Ascending aorta (tissue), 2 donors: ENCODE measurements at regions not wholly inside any gene's neighbourhood (a gene's known extent, or its start where the extent isn't known, plus 50 kb on each side); places are given as distances from the start of the nearest gene placed in this dataset.

ENCODE experiments used
- DNase-seq, 2 donors: peaks; one replicate each; pipeline ENCODE4 v3.0.0-alpha.2; 2019; ENCODE audit warnings: low spot score in 2 of 2
- H3K27ac ChIP-seq, 2 donors: fragments of 200-600 bp; sonication (generic); one replicate each; pipeline ENCODE4 v1.5.1; 2016 to 2017; ENCODE audit warnings: mild to moderate bottlenecking in 1 of 2
- H3K27me3 ChIP-seq: fragments of 200-600 bp; sonication (generic); one replicate; pipeline ENCODE4 v1.5.1; 2017
- H3K36me3 ChIP-seq, 2 donors: fragments of 200-600 bp; sonication (generic); one replicate each; pipeline ENCODE4 v1.5.1; 2016
- H3K4me1 ChIP-seq, 2 donors: fragments of 200-600 bp; sonication (generic); one replicate each; pipeline ENCODE4 v1.5.1; 2016 to 2017; ENCODE audit warnings: mild to moderate bottlenecking in 1 of 2
- H3K4me3 ChIP-seq, 2 donors: fragments of 200-600 bp; sonication (generic); one replicate each; pipeline ENCODE4 v1.5.1; 2016 to 2017; ENCODE audit warnings: mild to moderate bottlenecking in 1 of 2
- H3K9me3 ChIP-seq, 2 donors: fragments of 200-600 bp; sonication (generic); one replicate each; pipeline ENCODE4 v1.5.1; 2016
- intact Hi-C: fragments of 100-400 bp; cut with DNase I; formaldehyde crosslinking; loops from one replicate; pipeline ENCODE4 v1.15.1; 2023
- TF ChIP-seq, protein P1 (sequence below), 3 experiments: fragments of 200-600 bp in 2 of 3; fragments of 450-650 bp in 1 of 3; sonication (generic) in 2 of 3; IDR thresholded peaks; one replicate each; pipeline ENCODE4 v1.5.1; 2016 to 2019; ENCODE audit warnings: antibody characterized with exemption in 3 of 3, mild to moderate bottlenecking in 1 of 3, moderate library complexity in 1 of 3

DNA sequence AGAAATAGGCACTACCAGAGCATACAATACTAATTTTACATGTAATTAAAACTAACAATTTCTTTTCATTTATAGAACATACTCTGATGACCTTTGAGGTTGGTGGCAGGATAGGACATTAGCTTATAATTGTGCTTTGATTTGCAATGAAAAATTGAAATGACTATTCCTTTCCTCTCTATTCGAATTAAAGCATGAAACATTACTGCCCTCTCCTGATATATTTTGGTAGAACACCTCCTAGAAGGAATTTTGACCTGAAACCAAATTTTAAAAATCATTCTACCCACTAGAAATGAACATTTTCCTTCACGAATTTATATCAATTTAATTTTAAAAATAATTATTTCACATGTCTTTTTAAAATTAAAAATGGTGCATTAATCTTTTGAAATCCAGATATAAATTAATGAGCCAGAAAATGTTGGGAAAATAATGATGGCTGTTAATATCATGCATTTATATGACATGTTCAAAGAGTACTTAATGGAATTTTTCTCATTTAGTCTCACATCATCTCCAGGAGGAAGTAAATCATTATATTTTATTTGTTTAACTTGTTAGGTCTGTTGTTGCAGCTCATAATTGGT lies 556.3 kb upstream of the ARGLU1 start:
- TF ChIP-seq, protein P1, sequence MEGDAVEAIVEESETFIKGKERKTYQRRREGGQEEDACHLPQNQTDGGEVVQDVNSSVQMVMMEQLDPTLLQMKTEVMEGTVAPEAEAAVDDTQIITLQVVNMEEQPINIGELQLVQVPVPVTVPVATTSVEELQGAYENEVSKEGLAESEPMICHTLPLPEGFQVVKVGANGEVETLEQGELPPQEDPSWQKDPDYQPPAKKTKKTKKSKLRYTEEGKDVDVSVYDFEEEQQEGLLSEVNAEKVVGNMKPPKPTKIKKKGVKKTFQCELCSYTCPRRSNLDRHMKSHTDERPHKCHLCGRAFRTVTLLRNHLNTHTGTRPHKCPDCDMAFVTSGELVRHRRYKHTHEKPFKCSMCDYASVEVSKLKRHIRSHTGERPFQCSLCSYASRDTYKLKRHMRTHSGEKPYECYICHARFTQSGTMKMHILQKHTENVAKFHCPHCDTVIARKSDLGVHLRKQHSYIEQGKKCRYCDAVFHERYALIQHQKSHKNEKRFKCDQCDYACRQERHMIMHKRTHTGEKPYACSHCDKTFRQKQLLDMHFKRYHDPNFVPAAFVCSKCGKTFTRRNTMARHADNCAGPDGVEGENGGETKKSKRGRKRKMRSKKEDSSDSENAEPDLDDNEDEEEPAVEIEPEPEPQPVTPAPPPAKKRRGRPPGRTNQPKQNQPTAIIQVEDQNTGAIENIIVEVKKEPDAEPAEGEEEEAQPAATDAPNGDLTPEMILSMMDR (IDR thresholded peaks at IDR 0.05) = peak; percentile 52 to 75 (median 64)
- H3K4me3 ChIP-seq = no peak overlapping the region
- intact Hi-C loops = loop anchor here (2.0 to 10.0 kb wide), 4 partner anchors 205 to 585 kb away; partner anchors contain the start of gene ARGLU1
- no peaks in the 10 kb centered on the region for H3K9me3 ChIP-seq
- no peaks in the 10 kb centered on the region for H3K27me3 ChIP-seq
- no peak overlapping the region for H3K27ac ChIP-seq
- no peaks in the 10 kb centered on the region for H3K36me3 ChIP-seq
- no peaks in the 10 kb centered on the region for H3K4me1 ChIP-seq
- no peak for DNase-seq

DNA sequence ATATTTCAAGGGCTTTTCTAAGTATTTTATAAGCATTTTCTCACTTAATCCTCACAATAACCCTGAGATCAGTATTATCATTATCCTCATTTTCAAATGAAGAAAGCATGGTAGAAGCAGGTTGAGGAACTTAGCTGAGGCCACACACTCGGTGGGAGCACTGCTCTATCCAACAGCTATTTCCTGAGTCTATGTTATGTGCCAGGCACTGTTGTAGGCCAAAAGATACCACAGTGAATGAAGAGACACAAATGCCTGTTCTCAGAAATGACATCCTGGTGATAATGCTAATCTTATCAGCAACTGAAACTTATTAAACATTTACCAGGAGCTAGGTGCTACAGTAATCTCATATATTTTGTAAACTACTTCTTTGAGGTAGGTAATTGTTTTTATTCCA lies 553.9 kb upstream of the ARGLU1 start:
- intact Hi-C loops = loop anchor here (5.0 to 10.0 kb wide), 2 partner anchors 499 to 557 kb away; partner anchors contain the start of gene ARGLU1
- H3K4me3 ChIP-seq = no peak overlapping the region

DNA sequence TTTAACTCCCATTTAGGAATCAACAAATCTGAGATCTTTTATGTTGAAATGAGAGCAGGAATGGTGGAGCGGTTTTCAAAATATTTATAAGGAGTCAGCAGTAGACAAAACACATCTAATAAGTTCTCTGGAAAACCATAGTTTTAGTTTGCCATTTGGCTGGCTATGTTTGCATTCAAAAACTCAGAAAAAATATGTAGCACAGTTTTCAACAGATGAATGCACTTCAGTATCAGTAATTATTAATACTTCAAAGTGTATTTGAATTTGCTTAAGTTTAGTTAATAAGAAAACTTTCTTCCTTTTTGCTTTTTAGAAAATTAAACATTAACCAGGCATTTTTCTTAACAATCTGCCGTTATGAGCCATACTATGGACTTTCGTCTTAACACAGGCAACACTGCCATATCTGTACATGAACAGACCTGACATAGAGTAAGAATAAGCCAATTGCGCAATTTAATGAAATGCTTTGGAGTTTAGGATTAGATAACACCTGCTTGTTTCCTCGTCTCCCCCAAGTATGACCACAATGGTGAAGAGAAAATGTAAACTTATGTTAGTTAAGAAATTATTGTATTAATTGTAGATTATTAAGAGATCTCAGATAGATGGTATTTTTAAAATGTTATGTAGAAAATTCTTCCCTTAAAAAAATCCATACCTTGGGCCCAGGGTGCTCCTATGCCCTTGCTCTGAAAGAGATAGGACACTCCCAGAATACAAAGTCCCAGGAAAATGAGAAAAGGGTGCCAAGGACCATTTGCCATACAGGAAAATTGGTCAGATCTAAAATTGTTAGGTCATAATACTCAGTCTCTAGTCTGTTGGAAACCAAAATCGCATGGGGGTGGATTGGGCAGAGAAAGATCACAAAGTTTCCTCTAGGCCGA lies 552.3 kb upstream of the ARGLU1 start:
- Histone ChIP-seq H3K4me1 (peaks cover 0 to 9% of the 10 kb centered on the region in 2 donors), H3K27me3 (no peaks in the 10 kb centered on the region), H3K36me3 (no peaks in the 10 kb centered on the region), H3K27ac (no peak overlapping the region), H3K9me3 (no peaks in the 10 kb centered on the region), H3K4me3 (no peak overlapping the region)
- no peak for DNase-seq
- TF ChIP-seq, protein P1 (IDR thresholded peaks at IDR 0.05) = no peak
- intact Hi-C loops = loop anchor here (5.0 to 10.0 kb wide), 2 partner anchors 498 to 555 kb away; partner anchors contain the start of gene ARGLU1

More for the DNA sequence above, 553.9 kb upstream of the ARGLU1 start:
- DNase-seq = no peak
- Histone ChIP-seq H3K36me3 (no peaks in the 10 kb centered on the region), H3K9me3 (no peaks in the 10 kb centered on the region), H3K27ac (no peak overlapping the region), H3K27me3 (no peaks in the 10 kb centered on the region), H3K4me1 (peaks cover 0 to 9% of the 10 kb centered on the region in 2 donors)
- TF ChIP-seq, protein P1 (IDR thresholded peaks at IDR 0.05) = no peak

DNA sequence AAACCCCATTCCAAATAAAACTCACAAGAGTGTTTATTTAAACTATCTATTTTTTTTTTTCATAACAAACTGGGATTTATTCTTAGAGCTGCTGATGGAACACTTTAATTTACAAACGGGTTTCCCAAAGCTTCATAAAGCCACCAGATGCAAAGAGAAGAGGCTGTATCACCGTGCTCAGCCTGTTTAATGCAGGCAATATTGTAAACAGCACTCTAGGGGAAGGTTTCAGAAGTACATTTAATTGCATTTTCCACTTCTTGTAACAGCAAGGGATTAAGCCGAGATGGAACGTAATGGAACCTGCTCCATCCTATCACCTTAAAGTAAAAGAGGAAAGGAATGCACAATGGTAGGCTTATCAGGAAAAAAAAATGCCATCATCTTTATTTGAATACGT lies 550.6 kb upstream of the ARGLU1 start:
- intact Hi-C loops = no loop called here
- H3K4me1 ChIP-seq = peaks cover 0 to 9% of the 10 kb centered on the region in 2 donors

DNA sequence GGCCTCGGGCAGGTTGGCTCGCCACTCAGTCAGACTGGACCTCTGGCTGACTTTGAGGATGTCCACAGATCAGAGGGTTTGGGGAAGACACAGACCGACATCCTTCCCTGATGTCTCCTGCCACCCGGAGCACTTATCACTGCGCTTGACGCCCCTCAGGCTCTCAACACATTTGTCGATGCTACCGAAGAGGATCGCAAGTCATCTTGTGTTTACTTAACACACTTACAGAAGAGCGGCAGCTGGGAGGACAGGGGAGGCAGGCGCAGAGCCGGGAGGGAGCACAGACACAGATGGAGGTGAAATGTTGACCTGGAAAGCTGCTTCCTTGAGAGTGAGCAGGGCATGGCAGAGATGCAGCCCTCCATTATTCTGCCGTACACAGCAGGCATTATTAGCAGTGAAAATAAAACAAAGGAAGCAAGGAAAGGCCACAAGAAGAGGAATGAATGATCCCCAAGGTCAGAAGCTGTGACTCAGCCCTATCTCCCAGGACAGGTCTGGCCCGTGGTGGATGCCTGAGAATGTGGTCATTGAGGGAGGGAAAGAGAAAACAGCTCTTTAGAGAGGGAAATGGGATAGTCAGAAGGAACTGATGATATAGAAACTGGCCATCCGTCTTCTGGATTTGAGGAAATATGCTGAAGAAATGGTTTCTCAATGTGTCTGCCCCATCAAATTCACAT lies 549.5 kb upstream of the ARGLU1 start:
- no peak overlapping the region for H3K4me3 ChIP-seq
- no peak for DNase-seq
- intact Hi-C loops = no loop called here
- no peaks in the 10 kb centered on the region for H3K9me3 ChIP-seq
- peak overlapping the region in 1 of 2 donors; percentile 19 for H3K27ac ChIP-seq
- H3K4me1 ChIP-seq = peaks cover 0 to 9% of the 10 kb centered on the region in 2 donors
- H3K27me3 ChIP-seq = no peaks in the 10 kb centered on the region
- no peaks in the 10 kb centered on the region for H3K36me3 ChIP-seq
- TF ChIP-seq, protein P1 (IDR thresholded peaks at IDR 0.05) = no peak

More for the DNA sequence above, 550.6 kb upstream of the ARGLU1 start:
- Histone ChIP-seq H3K9me3 (no peaks in the 10 kb centered on the region), H3K4me3 (no peak overlapping the region), H3K36me3 (no peaks in the 10 kb centered on the region), H3K27me3 (no peaks in the 10 kb centered on the region), H3K27ac (peak overlapping the region in 1 of 2 donors; percentile 19)
- TF ChIP-seq, protein P1 (IDR thresholded peaks at IDR 0.05) = no peak
- no peak for DNase-seq
